ENCODE measurements at regions not wholly inside any gene's neighbourhood (a gene's known extent, or its start where the extent isn't known, plus 50 kb on each side); places are given as distances from the start of the nearest gene placed in this dataset.

DNA sequence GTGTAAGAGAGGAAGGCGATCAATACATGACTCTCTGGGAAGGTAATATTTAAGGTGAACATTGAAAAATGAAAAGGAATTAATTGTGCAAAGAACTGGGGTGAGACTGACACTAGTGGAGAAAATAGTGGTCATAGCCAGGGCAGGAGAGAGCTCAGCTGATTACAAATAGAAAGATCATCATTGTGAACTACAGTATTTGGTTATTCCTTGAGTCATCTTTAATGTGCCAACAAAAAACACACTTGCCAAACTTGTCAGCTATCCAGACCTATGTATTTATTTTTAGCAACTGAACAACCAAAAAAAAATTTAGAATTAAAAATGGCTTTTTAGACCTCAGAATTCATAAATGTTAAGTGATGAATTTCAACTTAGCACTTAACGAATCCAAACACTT, 749.8 kb upstream of the CDH9 start:
- TF ChIP-seq, protein P1, sequence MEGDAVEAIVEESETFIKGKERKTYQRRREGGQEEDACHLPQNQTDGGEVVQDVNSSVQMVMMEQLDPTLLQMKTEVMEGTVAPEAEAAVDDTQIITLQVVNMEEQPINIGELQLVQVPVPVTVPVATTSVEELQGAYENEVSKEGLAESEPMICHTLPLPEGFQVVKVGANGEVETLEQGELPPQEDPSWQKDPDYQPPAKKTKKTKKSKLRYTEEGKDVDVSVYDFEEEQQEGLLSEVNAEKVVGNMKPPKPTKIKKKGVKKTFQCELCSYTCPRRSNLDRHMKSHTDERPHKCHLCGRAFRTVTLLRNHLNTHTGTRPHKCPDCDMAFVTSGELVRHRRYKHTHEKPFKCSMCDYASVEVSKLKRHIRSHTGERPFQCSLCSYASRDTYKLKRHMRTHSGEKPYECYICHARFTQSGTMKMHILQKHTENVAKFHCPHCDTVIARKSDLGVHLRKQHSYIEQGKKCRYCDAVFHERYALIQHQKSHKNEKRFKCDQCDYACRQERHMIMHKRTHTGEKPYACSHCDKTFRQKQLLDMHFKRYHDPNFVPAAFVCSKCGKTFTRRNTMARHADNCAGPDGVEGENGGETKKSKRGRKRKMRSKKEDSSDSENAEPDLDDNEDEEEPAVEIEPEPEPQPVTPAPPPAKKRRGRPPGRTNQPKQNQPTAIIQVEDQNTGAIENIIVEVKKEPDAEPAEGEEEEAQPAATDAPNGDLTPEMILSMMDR (IDR thresholded peaks at IDR 0.05; ENCODE audit: borderline replicate concordance, extremely low read depth, low read length, poor library complexity, severe bottlenecking), result no peak
- TF ChIP-seq EZH2 (IDR thresholded peaks at IDR 0.05; ENCODE audit: borderline replicate concordance, low read depth, low read length, severe bottlenecking), result no peak

All from DND-41 (cell line).